WI38 (cell line): ENCODE measurements at regions not wholly inside any gene's neighbourhood (a gene's known extent, or its start where the extent isn't known, plus 50 kb on each side); places are given as distances from the start of the nearest gene placed in this dataset.

ENCODE experiments used
- H3K4me3 ChIP-seq: 2 replicates; pipeline ENCODE4 v1.5.1; 2011; ENCODE audit warnings: low read depth, mild to moderate bottlenecking, control low read depth, low read length
- TF ChIP-seq, protein P1 (sequence below): IDR thresholded peaks from 2 replicates; pipeline ENCODE4 v1.5.1; 2012; ENCODE audit warnings: low read depth, mild to moderate bottlenecking, control low read depth, low read length

DNA sequence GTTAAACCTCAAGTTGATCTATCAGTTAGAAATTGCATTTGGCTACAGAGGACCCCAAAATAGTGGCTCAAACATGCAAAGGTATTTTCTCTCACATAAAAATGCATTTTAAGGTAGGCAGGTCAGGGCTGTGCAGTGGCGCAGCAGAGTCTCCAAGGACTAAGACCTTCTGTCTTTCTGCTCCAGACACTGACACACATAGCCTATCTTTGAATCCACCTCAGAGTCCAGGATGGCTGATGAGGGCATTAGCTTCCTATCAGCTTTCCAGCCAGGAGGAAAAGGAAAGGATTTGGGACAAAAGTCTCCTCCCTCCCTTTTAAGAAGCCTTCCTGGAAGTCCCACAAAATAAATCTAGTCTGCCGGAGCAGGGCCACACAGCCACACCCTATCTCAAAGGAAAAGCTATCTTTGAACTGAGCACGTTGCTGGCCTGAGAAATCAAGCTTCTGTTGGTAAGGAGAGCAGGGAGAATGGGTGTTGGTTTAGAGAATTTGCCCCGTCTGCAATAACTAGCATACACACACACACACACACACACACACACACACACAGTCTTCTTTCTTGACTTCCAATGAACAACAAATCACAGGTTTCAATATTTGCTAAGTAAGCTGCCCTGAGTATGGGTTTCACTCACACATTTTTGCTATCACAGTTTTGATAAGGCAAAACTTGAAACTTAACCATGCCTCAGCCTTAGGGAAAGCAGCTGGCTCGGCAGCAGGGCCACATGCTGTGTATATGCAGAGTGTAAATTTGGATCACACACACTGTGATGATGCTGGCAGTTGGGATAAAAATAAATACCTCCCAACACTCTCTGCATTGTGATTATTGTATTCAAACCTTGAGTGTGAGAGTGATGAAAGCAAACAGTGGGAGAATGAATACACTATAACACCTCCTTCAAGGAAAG is 116.6 kb upstream of the MAP3K1 start:
- no peak overlapping the region for H3K4me3 ChIP-seq
- TF ChIP-seq, protein P1, sequence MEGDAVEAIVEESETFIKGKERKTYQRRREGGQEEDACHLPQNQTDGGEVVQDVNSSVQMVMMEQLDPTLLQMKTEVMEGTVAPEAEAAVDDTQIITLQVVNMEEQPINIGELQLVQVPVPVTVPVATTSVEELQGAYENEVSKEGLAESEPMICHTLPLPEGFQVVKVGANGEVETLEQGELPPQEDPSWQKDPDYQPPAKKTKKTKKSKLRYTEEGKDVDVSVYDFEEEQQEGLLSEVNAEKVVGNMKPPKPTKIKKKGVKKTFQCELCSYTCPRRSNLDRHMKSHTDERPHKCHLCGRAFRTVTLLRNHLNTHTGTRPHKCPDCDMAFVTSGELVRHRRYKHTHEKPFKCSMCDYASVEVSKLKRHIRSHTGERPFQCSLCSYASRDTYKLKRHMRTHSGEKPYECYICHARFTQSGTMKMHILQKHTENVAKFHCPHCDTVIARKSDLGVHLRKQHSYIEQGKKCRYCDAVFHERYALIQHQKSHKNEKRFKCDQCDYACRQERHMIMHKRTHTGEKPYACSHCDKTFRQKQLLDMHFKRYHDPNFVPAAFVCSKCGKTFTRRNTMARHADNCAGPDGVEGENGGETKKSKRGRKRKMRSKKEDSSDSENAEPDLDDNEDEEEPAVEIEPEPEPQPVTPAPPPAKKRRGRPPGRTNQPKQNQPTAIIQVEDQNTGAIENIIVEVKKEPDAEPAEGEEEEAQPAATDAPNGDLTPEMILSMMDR = no peak

DNA sequence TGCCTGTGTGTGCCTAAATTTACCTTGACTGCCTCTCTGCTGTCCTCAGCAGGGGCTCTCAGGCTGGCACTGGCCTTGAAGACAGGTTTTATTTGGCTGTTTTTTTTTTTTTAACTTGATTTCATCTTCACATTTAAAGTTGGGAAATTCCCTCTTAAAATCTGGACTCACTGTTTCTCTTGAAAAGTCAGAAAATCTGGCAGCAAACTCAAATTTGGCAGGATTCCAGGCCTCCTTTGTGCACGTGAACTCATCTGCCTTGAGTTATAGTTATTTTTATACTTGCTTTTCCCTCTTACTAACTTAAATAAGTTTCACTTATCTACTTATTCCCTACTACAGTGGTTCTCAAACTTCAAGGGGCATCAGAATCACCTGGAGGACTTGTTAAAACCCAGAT is 118.4 kb upstream of the MAP3K1 start:
- no peak overlapping the region for H3K4me3 ChIP-seq
- TF ChIP-seq, protein P1 = no peak

DNA sequence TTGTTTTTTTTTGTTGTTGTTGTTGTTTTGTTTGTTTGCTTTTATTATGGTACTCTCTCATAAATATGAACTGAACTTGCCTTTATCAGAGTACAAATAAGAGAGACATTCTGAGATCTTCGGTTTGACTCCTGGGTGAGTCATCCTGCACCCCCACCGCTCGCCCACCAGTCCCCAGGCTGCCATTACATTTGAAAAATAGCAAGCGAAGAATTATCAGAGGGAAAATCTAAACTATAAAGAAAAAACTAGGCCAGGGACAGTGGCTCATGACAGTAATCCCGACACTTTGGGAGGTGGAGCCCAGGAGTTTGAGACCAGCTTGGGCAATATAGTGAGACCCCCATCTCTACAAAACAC is 122.1 kb upstream of the MAP3K1 start:
- H3K4me3 ChIP-seq = no peak overlapping the region
- TF ChIP-seq, protein P1 = no peak

DNA sequence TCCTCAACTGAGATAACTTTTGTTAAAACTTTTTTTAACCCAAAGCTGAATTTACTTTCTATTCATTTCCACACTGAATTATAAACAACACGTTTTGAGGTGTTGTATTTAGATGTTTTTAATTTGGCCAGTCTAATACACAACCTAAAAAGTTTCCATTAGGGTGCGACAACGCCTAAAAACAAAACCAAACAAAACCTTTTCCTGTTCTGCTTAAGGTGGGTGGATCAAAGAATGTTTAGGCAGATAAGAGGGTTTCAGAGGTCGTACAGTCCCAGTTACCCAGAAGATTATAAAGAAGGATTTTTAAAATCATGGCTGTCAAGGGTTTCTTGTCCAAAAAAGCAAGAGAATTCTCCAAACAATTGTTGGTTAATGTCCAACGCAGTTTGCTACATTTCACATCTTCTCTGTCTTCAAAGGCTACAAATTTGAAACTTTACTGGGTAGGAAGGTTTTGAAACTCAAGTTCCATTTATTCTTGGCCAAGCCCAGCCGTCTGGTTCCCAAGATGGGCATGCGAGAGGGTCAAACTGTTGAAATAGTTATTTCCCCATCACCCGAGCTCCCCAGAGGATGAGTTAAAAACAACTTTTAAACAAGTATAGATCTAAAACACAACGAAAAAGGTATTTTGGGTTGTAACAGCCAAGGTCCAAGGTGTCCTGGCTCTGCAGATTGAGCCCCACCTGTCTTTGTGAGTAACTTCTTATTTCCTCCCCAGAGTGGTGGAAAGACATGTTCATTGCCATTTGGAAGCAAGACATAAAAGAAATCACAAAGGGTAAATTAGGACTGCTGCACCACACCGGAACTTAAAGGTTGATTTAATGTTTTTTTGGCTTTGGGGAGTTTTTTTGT is 122.8 kb upstream of the MAP3K1 start:
- TF ChIP-seq, protein P1 = no peak
- no peak overlapping the region for H3K4me3 ChIP-seq

DNA sequence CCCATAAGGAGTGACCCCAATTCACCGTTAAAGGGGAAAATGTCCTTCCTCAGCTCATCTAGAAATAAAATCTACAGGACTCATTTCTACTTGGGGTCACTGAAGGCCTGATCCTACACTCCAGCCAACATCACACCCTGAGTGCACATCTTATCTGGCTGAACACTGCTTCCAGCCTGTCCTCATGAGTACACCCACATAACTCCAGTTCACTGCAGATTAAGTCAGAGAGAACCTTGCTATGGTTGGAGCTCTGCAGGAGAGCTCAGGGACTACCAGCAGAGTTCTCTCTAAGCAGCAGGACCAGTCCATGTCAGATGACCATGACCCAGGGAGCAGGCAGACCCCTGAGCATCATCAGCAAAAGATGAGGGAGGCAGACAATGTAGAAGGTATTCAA is 126.9 kb upstream of the MAP3K1 start:
- no peak overlapping the region for H3K4me3 ChIP-seq
- TF ChIP-seq, protein P1 = no peak

DNA sequence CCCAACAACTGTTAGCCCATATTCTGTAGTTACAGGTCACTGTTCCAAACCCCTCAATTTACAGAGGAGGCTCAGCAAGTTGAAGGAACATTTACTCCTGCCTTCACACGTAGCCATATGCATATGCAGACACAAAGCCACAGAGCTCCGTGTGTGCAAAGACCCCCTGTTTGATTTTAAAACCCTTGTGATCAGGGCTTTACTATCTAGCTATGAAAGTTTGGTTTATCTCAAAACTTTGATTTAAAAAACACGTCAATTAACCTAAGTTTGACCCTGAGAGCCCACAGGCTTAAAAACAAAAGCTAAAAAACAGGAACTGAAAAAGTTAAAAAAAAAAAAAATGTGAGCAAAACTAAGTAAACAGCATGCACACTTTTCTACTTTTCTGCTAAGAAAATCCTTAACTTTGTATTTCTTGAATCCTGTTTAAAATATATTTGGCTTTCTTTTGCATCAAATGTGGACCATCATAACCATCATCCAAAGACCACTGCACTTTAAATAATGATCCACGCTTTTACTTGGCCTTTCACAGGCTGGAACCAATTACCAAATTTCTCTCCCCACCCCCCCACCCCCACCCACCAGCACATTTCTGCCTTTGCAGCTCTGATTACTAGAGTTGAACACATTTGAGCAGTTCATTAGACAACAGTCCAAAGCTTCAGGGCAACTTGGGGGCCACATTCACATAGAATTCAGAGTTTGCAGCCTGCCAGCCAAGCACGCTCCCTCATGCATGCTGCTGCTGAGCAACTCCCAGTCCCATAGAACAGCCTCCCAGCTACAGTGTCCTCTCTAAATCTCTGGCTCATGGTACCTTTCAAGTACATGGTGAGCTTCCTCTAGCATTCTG is 128.8 kb upstream of the MAP3K1 start:
- no peak overlapping the region for H3K4me3 ChIP-seq
- TF ChIP-seq, protein P1 = no peak
